ENCODE measurements at regions not wholly inside any gene's neighbourhood (a gene's known extent, or its start where the extent isn't known, plus 50 kb on each side); places are given as distances from the start of the nearest gene placed in this dataset.

- H3K9me3 ChIP-seq = no peaks in the 10 kb centered on the region
- WGBS, 2 donors = 58 to 70% methylated on average over 7 of the region's 7 CpGs
- no peak overlapping the region for H3K27ac ChIP-seq
- no peak for DNase-seq
- H3K36me3 ChIP-seq = no peaks in the 10 kb centered on the region
- TF ChIP-seq CTCF (IDR thresholded peaks at IDR 0.05) = no peak
- no peaks in the 10 kb centered on the region for H3K27me3 ChIP-seq
- intact Hi-C loops (cut with DNase I) = no loop called here
- no peaks in the 10 kb centered on the region for H3K4me1 ChIP-seq
- FAIRE-seq = no peak
- ATAC-seq = no peak
- H3K4me3 ChIP-seq = no peak overlapping the region
Measured at GRCh38 chr4:106471151-106471550, 102.6 kb upstream of the GIMD1 start.

- Histone ChIP-seq H3K36me3 (no peaks in the 10 kb centered on the region), H3K4me3 (no peak overlapping the region), H3K27me3 (no peaks in the 10 kb centered on the region), H3K27ac (no peak overlapping the region), H3K4me1 (no peaks in the 10 kb centered on the region), H3K9me3 (no peaks in the 10 kb centered on the region)
- DNase-seq (no peak), FAIRE-seq (no peak), ATAC-seq (no peak)
- intact Hi-C loops (cut with DNase I) = no loop called here
- 30 to 32% methylated on average over 2 of the region's 2 CpGs for WGBS, 2 donors
- no peak for TF ChIP-seq CTCF (IDR thresholded peaks at IDR 0.05)
Measured at GRCh38 chr4:106463622-106464021, 95.0 kb upstream of the GIMD1 start.

GRCh38 chr4:106454581-106454980, 86.0 kb upstream of the GIMD1 start:
- Histone ChIP-seq H3K27me3 (no peaks in the 10 kb centered on the region), H3K9me3 (no peaks in the 10 kb centered on the region), H3K36me3 (no peaks in the 10 kb centered on the region), H3K4me3 (no peak overlapping the region), H3K27ac (no peak overlapping the region), H3K4me1 (no peaks in the 10 kb centered on the region)
- ATAC-seq (no peak), DNase-seq (no peak), FAIRE-seq (no peak)
- intact Hi-C loops (cut with DNase I) = no loop called here
- WGBS, 2 donors = 35 to 46% methylated on average over 2 of the region's 2 CpGs
- no peak for TF ChIP-seq CTCF (IDR thresholded peaks at IDR 0.05)

GRCh38 chr4:106454021-106454420, 85.4 kb upstream of the GIMD1 start:
- Histone ChIP-seq H3K4me3 (no peak overlapping the region), H3K4me1 (no peaks in the 10 kb centered on the region), H3K27me3 (no peaks in the 10 kb centered on the region), H3K27ac (no peak overlapping the region), H3K36me3 (no peaks in the 10 kb centered on the region), H3K9me3 (no peaks in the 10 kb centered on the region)
- 34 to 53% methylated on average over 2 of the region's 2 CpGs for WGBS, 2 donors
- no peak for TF ChIP-seq CTCF (IDR thresholded peaks at IDR 0.05)
- DNase-seq (no peak), ATAC-seq (no peak), FAIRE-seq (no peak)
- intact Hi-C loops (cut with DNase I) = no loop called here

- no peak for FAIRE-seq
- no peaks in the 10 kb centered on the region for H3K36me3 ChIP-seq
- no peak overlapping the region for H3K27ac ChIP-seq
Measured at GRCh38 chr4:106451091-106451490, 82.5 kb upstream of the GIMD1 start.

More at GRCh38 chr4:106451091-106451490, 82.5 kb upstream of the GIMD1 start:
- intact Hi-C loops (cut with DNase I) = no loop called here
- DNase-seq (no peak), ATAC-seq (no peak)
- TF ChIP-seq CTCF (IDR thresholded peaks at IDR 0.05) = no peak
- no peak overlapping the region for H3K4me3 ChIP-seq
- H3K4me1 ChIP-seq = no peaks in the 10 kb centered on the region
- WGBS, 2 donors = 81 to 85% methylated on average over 1 of the region's 1 CpG
- no peaks in the 10 kb centered on the region for H3K27me3 ChIP-seq
- H3K9me3 ChIP-seq = no peaks in the 10 kb centered on the region

Data from pancreas (tissue), 10 donors.